ENCODE measurements at regions not wholly inside any gene's neighbourhood (a gene's known extent, or its start where the extent isn't known, plus 50 kb on each side); places are given as distances from the start of the nearest gene placed in this dataset.
"Not testable (repeated sequence)": the region's sequence is repeated elsewhere in the genome, so short reads cannot be mapped to it uniquely, and the experiment has no call there.

DNA sequence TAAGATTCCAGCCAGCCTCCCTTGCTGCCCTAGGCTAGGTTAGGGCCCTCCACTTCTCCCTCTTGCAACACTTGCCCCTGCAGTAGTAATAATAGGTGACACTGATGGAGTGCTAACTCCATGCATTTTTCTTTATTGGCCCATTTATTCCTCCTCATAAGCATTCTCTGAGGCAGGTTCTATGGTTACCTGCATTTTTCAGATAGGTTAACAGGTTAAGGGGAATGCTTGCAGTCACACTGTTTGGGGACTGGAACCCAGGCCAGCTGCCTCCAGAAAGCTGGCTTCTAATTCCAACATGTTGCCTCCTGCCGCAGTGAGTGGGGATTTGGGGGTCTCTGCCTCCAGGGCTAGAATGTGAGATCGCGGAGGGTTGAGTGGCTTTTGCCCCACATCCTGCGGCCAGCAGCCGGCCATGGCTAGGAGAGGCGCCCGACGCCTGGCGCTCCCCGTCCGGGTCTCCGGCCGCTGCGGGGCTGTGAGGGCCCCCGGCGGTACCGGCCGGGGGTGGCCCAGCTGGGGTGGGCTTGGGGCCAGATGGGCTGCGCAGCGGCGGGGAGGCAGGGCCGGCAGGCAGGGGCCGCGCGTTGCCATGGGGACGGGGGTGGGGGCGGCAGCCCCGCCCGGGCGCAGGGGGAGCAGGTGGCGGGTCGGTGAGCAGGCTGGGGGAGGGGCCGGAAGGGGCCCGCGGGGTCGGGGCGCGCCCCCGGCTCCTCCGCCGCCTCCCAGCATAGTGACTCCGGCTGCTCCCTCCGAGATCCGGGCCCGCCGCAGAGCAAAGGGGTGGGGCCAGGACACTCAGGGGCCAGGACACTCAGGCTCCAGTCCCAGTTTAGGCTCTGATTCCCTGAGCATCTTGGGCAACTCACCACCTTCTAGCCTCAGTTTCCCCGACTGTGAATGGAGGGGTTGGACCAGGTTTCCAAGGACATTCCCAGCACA is 68.4 kb upstream of the SSBP3 start:
- DNase-seq: no peak

DNA sequence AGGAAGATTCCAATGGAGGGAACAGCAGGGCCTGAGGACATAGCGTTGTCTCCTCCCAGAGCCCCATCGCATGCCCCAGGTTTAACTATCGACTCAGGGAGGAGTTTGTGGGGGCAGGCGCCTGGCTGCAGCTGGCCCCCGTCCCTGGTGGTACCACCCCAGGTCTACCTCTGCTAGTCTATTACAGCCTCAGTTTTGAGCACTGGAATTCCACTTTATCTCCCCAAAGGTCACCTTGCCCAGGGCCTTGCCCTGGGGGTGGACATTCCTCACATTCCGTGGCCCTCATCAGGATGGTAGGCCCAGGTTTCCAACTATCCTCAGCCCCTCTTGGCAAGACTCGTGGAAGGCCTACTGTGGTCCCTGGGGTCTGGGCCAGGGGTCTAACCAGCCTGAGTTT is 65.4 kb upstream of the SSBP3 start:
- no peak for DNase-seq

DNA sequence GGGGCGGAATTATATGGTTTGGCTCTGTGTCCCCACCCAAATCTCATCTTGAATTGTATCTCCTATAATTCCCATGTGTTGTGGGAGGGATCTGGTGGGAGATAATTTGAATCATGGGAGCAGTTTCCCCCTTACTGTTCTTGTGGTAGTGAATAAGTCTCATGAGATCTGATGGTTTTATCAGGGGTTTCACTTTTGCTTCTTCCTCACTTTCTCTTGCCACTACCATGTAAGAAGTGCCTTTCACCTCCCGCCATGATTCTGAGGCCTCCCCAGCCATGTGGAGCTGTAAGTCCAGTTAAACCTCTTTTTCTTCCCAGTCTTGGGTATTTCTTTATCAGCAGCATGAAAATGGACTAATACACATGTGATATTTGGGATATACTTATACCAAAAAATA is 63.2 kb upstream of the SSBP3 start:
- DNase-seq: not testable (repeated sequence)

DNA sequence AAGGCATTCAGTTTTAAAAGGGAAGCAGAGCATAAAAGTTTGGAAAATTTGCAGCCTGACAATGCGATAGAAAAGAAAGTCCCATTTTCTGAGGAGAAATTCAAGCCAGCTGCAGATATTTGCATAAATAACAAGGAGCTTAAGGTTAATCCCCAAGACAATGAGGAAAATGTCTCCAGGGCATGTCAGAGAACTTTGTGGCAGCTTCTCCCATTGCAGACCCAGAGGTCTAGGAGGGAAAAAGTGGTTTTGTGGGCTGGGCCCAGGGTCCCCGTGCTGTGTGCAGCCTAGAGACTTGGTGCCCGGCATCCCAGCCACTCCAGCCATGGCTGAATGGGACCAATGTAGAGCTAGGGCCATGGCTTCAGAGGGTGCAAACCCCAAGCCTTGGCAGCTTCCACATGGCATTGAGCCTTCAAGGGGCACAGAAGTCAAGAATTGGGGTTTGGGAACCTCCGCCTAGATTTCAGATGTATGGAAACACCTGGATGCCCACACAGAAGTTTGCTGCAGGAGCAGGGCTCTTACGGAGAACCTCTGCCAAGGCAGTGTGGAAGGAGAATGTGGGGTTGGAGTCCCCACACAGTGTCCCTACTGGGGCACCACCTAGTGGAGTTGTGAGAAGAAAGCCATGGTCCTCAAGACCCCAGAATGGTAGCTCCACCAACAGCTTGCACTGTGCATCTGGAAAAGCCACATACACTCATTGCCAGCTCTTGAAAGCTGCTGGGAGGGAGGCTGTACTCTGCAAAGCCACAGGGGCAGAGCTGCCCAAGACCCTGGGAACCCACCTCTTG is 62.3 kb upstream of the SSBP3 start:
- not testable (repeated sequence) for DNase-seq

DNA sequence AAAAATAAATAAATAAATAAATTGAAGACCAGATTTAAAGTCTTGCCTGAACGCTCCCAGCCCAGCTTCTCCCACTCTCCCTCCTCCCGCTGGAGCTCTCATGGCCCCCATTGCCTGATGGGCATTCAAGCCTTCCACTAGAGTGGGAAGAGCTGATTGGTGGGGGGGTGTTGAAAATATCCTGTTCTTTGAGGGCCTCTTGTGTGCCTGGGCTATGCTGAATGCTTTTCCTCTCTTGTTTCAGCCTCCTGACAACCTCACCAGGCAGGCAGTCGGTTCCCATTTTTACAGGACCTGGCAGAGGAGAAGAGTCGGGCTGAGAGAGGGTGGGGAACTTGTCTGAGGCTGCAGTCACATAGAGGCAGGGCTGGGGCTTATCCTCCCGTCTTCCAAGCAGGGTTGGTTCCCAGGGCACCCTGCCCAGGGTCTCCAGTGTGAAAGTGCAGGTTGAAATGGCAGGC is 59.2 kb upstream of the SSBP3 start:
- DNase-seq: peak in 3 of 4 experiments; percentile 57 to 68 (median 62)

DNA sequence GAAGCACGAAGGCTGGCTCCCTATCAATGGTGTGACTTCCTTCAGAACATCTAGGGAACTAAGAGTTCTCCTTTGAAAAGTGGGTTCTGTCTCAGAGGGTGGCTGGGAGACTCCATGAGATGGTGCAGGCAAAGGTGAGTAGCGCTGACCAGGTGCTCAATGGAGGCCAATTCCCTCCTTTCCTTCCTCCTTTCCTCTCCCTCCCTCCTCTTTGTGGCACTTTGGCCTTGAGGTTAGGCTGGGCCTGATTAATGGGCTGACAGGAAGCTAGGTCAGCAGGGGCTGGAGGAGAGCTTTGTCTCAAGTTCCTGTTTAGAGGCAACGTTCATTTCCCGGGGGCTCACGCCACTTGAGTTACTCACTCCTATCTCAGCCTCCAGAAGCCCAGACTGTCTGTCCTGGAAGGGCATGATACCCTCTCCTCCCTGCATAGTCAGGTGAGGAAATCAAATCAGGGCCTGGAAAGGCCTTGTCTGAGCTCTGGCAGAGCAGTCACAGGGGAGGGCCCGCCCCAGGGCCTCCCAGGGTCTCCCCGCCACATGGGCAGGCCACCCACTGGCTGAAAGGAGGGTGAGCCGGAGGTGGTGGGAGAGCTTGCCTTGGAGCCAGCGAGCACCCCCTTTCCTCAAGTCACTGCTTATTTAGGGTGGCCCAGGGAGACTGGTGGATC is 58.4 kb upstream of the SSBP3 start:
- peak; percentile 88 to 94 (median 89) for DNase-seq

DNA sequence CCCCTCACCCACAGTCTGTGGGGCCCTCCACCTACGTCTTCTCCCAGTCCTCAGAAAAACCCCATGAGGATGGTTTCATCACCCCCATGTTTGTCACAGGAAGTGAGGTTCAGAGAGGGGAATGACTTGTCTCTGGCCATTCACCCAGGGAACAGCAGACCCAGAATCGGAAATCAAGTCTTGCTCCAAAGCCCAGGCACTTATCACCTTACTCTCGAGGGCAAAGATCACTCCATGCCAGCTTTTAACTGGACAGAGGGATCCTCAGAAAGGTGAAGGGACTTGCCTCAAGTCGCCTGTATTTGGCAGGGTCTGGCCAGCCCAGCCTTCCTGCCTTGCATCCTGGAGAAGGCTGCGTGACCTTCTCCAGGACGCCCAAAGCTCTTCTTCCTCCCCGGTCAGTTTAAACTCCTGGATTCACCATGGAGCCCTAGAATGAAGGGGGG is 57.9 kb upstream of the SSBP3 start:
- DNase-seq: peak; percentile 66 to 86 (median 80)

DNA sequence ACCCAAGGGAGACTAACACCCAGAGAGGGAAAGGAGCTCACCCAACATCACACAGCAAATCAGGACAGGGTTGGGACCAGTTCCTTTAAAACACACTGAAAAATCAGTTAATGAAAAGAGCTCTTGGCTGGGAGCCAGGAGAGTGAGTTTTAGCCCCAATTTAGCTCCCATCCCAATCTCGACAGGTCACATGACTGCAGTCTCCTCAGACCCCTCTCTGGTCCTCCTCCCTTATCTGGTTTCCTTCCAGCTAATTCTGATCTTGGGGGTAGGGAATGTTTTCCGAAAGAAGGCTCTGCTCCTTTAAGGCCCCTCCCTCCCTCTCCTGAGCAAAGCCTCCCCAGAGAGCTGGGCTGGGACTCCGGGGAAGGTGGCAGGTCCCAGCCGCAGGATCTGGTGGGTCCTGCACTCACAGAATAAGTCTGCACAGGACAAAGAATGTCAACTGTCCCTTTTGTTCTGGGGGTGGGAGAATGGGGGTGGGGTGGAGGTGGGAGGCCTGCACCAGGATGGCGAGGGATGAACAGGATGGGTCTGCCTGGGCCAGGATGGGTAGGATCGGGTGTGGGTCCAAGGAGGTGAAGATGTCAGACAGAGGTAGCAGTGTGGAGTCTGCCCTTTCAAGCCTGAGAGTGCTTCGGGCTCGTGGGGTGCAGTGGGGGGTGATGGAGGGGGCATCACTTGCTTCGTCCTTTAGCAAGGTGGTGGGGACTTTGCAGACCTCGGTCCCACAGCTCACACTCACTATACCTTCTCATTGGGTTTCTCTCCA is 57.3 kb upstream of the SSBP3 start:
- peak in 1 of 4 experiments; percentile 41 for DNase-seq

DNA sequence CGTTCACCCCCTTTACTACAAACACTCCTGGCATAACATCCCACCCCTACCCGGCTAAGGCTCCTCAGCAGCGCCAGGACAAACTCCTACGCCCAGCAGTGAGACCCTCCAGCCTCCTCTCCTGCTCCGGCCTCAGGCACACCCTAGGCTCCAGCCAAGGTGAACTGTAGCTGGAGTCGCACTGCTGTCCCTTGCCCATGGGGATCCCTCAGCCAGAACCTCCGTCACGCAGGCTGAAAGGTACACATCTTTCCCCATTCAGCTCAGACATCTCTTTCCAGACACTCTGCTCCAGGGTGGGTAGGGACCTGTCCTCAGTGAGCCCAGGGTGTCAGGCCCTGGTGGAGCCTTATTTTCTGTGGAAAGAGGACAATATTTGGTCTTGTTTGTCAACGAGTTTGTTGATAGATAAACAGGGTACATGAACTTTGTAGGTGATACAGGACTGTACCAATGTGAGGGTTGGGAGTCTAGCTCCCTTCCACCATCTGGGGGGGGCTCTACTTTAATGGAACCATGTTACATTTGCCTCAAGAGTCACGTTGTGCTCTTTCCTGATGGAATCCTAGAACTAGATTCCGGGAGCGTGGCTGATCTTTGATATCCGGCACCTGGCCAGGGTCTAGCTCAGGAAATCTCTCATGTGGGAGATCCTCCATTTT is 56.5 kb upstream of the SSBP3 start:
- DNase-seq: no peak

DNA sequence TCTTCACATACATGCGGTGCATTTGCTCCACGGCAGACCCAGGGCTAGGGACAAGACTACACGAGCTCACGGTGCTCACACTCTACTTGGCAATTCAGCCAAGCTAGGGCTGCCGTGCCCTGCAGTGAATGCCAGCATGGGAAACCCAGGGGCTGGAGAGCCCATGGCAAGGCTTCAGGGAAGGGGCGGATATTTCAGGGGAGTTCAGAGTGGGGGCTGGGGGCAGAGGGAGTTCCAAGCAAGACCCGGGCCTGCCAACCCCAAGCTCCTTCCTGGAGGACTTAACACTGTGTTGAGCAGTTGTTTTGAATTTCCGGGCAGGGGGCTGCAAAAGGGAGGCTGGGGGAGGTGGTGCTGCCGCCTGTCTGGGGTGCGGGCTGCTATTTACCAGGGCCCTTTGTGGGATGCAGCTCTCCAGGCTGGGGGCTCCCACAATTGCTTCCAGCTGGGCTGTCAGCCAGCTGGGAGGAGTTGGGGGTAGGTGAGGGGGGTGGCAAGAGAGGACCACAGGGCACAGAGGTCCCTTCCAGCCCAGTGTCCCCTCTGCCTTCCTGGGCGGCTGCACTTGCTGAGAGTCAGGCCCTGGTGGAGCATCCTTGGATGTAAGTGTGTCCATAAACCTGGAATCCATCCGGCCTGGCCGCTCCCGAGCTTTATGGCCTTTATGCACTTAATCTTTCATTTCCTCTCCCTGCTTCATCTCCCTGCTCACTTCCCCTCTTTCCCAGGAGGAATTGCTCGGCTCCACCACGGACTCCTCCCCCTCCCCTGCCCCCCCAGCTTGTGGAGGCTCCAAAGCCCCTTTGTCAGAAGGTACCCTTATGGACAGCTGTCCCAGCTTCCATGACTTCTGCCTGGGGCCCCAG is 55.8 kb upstream of the SSBP3 start:
- no peak for DNase-seq

DNA sequence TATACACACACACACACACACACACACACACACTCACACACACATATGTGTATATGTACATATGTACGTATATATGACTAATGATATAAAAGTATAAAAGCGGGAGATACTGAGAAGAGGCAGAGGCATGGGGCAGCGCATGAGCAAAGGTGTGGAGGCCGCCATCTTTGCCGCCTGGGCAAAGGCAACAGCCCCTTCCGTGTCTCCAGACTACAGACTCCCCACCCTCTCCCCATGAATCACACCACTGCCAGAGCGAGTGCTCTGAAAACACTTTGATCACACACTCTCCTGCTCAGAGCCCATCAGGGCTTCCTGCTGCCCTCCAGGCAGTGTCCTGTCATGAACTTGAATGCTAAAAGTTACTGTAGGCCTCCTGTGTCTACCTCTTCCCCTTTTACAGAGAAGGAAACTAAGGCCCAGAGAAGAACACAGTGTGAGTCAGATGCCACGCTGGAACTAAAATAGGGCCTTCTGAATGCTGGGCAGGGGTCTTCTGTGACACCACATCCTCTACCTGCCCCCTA is 54.7 kb upstream of the SSBP3 start:
- peak in 3 of 4 experiments; percentile 44 to 53 (median 46) for DNase-seq

DNA sequence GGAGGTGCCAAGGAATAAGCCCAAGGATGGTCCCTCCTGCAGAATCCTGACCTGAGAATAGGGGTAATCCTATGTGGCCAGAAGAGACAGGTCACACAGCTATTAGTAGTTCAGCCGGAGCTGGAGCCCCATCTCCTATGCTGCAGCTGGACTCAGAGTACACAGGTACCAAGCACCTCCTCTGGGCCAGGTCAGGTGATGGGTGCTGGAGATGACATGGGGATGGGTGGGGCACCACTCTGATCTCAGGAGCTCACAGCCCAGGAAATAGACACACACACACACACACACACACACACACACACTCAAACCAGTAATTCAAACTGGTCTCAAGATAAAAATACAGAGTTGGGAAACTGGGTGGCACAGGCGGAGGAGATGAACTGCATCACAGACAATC is 54.2 kb upstream of the SSBP3 start:
- DNase-seq: no peak

DNA sequence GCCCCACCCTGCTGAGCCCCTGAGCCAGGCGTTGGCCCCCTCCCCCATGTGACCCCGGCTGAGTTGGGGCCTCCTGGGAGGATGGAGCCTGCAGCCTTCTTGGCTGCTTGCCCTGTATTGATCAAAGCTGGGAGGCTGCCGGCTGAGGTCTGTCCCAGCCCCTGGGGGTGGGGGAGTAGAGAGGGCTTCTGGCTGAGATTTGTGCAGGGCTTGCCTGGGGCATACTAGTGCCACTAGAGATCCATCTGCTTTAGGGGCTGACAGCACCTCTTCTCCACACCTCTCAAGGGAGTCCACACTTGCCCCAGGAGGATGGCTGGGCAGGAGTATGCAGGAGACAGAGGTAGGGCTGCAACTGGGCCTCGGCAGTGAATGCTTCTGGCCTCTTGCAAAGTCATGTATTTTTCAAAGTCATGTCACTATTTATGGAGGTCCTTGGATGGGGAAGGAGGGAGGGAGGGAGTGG is 53.6 kb upstream of the SSBP3 start:
- no peak for DNase-seq

DNA sequence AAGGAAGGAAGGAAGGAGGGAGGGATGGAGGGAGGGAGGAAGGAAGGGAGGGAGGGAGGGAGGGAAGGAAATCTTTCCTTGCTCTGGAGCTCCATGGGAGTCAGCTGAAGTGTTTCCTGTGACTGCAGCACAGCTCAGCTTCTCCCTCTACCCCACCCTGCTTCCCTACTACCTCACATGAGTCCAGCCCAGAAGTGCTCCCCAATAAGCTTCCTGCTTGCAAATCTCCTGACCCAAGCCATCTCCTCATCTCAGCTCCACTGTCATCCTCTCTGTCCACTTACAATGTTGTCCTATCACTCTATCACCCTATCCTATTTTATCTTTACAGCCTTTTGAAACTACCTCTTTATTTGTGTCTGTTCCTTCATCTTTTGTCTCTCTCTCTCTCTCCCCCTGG is 52.9 kb upstream of the SSBP3 start:
- DNase-seq: peak in 1 of 4 experiments; percentile 25

DNA sequence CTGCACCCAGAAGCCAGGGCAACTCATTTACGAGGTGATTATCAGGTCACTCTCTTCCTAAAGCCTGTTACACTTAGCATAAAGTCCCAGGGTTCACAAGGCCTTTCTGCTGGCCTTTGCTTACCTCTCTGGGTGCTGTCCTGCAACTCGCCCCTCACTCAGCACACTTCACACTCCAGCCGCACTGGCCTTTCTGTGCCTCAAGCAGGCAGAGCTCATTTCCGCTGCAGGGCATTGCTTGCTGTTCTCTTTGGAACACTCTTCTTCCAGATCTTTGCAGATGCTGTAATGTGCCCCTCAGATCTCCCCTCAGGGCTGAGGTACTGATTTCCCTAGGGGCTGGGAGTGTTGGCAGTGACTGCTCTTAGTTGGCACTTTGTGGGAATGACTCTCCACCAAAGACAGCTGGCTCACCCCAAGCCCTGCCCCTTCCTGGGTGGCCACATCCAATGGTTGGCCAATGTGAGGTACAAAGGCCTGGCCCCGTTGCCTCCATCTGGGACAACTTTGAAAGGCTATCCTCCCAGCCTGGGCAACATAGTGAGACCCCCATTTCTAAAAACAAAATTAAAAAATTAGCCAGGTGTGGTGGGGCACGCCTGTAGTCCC is 50.8 kb upstream of the SSBP3 start:
- no peak for DNase-seq

DNA sequence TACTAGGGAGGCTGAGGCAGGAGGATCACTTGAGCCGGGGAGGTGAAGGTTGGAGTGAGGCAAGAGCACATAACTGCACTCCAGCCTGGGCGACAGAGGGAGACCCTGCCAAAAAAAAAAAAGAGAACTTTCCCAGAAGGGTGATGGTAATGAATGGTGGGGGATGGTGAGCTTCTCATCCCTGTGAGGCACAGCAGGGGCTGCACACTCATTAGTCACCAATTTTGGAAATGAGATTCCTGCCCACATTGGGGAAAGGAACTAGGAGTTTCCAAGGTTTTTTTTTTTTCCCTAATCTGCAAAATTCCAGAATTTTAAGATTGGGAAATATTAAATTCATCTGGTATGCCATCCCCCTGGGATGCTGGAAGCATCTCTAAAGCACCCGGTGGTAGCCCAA is 50.2 kb upstream of the SSBP3 start:
- no peak for DNase-seq
